ENCODE measurements at regions not wholly inside any gene's neighbourhood (a gene's known extent, or its start where the extent isn't known, plus 50 kb on each side); places are given as distances from the start of the nearest gene placed in this dataset.
"Not testable (repeated sequence)": the region's sequence is repeated elsewhere in the genome, so short reads cannot be mapped to it uniquely, and the experiment has no call there.

DNA sequence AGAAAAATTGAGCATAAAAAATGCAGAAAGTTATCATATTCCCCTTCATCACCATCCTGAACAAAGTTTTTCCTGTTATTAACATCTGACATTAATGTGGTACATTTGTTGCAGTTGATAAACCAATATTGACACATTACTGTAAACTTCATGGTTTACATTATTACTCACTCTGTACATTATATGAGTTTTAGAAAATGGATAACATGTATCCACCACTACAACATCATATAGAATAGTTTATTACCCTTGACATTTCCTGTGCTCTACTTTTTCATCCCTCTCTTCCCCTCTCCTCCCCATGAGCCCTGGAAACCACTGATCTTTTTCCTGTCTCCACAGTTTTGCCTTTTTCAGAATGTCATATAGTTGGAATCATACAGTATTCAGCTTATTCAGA lies 618.6 kb upstream of the TMEFF2 start:
- no peak for DNase-seq

DNA sequence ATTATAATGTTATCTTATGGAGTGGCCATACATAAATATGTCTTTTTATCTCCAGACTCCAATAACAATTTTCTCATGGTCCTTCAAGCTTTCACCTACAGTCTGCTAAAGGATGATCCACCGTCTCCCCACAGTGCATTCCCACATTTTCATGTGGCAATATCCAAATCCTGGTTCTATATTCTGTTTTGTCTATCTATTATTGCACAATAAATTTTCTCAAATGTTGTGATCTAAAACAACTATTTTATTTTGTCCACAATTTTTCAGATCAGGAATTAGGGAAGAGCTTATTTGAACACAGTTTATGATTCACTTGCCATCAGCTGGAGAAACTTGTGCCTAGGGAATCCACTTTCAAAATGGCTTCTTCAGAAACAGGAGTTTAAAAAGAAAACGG lies 614.4 kb upstream of the TMEFF2 start:
- no peak for DNase-seq

DNA sequence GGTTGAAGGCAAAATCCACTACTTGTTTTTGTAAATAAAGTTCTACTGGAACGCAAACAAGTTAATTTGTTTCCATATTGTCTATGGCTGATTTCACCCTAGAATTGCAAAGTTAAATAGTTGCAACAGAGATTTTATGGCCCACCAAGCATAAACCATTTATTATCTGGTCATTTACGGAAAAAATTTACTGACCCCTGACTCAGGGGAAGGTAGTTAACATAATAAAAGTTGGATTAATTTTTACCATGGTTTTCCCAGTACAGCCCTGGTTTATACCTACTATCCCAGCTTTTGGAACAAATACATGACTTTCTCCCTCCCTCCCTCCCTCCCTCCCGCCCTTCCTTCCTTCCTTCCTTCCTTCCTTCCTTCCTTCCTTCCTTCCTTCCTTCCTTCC lies 588.9 kb upstream of the TMEFF2 start:
- no peak for DNase-seq

DNA sequence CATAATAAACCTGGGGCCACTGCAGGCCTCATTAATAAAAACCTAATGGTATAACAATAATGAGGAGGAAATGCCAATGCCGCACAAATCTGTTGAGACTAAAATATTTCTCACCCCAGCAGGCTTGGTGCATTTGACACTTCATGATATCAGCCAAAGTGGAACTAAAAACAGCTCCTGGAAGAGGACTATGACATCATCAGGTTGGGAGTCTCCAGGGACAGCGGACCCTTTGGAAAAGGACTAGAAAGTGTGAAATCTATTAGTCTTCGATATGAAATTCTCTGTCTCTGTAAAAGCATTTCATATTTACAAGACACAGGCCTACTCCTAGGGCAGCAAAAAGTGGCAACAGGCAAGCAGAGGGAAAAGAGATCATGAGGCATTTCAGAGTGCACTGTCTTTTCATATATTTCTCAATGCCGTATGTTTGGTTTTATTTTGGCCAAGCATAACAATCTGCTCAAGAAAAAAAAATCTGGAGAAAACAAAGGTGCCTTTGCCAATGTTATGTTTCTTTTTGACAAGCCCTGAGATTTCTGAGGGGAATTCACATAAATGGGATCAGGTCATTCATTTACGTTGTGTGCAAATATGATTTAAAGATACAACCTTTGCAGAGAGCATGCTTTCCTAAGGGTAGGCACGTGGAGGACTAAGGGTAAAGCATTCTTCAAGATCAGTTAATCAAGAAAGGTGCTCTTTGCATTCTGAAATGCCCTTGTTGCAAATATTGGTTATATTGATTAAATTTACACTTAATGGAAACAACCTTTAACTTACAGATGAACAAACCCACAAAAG lies 580.9 kb upstream of the TMEFF2 start:
- no peak for DNase-seq

DNA sequence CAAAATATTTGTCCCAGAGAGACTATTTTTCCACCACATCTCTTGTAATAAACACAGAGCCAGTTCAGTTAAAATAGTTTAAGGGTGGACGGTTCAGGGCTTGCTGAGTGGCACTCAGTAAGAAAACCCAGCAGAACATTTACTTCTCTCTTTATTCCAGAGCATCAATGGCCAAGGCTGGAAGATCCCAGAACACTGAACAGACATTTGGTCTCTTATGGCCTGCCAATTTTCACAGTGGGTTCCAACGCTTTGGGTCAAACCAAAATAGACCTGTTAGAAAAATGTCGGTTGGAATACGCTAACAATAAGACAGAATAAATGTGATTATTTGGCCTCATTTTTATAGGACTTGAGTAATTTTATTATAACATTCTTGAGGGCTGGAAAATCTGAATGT lies 580.3 kb upstream of the TMEFF2 start:
- no peak for DNase-seq

DNA sequence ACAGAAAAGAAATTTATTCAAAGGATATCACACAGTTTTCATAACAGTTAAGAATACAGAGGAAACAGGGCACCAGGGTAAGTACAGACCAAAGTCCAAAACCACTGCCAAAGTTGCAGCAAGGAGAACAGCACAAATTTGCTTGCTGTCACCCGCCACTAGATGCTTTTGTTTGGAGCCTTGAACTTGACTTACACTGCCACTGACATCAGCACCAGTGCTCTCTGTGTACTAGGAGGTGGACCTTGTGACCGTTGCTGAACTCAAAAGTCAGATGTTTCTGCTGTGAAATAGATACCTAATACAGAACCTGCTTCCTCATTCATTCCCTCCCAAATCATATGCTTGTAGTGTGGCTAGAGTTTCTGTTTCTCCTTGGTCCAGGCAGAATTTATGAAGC lies 578.3 kb upstream of the TMEFF2 start:
- DNase-seq = no peak

DNA sequence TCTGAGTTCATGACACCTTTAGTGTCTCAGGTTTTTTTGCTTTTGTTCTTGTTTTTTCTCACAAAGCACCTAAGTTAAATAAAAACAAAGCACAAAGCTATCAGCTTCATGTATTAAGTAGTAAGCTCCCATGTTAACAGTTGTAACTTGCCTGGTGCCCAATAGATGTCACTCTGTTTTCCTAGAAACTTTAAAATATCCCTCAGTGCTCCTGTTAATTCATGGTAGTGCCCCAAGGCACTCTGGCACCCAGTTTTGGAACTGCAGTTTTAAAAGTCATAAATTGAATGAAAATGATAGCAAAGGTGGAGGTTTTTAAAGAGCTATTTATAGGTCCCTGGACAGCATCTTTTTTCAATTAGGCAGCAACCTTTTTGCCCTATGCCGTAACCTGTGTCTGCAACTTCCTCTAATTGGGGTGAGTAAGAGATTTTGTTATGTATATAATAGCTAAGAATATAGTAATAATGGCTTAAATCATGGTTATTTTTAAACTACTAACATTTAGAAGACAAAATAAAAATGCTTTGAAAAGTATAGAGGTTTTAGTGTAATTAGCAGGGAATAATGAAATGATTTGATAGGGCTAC lies 555.0 kb upstream of the TMEFF2 start:
- no peak for DNase-seq

DNA sequence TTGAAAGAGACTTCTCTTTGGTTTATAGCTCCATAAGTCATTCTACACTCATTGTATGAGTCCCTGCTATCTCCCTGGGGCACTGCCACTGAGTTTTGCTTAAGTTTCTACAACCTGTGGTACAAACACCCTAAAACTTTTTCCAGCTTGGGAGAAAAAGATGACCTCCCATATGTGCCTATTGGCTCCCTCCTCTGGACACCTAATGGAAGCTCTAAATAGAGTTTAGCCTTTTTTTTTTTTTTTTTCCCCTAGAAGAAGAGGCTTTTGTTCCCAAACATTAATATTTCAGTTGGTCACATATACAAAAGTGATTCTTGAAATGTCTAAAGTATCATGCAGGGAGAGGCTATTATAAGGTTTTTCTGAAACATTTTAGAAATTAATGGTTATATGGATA lies 547.2 kb upstream of the TMEFF2 start:
- no peak for DNase-seq

DNA sequence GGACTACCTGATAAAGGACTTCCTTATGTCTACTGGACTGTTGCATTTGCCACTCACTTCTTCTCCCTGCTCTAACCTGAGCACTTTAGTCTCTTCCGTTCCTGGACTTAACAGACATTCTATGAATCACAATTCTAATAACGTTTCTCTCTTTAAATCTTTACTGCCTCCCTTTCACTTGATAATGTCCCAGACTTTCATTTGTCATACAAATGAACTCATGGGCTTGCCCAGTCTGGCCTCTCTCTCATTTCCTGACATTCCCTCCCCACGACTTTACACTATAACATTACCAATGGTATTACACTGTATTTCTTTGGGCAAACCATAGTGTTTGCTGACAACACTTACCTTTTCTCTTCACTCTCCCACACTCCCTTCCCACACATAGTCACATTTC lies 540.7 kb upstream of the TMEFF2 start:
- no peak for DNase-seq

DNA sequence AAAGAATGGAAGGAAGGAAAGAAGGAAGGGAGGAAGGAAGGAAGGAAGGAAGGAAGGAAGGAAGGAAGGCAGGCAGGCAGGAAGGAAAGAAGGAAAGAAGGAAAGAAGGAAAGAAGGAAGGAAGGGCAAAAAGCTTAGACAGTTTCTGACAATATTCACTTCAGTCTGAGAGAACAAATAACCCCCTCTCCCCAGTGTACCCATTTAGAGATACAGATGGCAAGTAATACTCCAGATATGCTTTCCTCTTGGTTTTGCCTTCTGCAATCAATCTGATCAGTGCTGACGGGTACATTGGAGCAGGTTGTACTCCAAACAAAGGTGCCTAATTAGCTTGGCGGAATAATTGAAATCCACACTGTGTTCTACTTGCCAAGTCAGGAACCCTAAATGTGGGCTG lies 534.6 kb upstream of the TMEFF2 start:
- no peak for DNase-seq

DNA sequence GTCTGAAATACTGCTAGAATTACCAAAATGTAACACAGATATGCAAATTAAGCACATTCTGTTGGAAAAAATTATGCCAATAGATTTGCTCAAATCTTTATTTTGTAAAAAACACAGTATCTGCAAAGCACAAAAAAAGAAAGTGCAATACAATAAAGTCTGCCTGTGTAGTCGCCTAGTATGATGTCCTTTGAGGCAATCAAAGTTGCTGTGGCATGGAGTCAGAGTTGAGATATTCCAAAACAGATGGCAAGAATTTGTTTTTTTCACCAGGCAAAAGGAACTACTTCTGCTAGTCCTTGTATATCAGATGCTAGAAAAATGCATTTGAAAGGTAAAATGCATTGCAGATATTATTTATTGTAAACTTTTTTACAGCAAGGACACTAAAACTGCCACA lies 531.3 kb upstream of the TMEFF2 start:
- DNase-seq = no peak

DNA sequence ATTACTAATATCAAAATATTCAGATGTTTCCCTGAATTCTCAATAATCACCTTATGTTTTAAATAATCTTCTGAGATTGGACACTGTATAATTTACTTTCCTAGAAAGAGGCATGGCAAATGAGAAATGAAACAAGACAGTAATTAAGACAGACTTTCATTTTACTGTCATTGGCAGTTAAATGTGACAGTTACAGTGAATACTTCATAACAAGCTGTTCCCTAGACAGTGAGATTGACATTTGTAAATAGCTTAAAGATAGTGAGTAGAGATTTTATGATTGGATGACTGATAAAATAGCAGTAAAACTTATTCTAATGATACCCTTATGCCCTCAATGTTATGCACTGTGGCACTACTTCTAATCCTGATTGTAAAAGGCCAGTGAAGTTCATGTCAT lies 524.9 kb upstream of the TMEFF2 start:
- no peak for DNase-seq

DNA sequence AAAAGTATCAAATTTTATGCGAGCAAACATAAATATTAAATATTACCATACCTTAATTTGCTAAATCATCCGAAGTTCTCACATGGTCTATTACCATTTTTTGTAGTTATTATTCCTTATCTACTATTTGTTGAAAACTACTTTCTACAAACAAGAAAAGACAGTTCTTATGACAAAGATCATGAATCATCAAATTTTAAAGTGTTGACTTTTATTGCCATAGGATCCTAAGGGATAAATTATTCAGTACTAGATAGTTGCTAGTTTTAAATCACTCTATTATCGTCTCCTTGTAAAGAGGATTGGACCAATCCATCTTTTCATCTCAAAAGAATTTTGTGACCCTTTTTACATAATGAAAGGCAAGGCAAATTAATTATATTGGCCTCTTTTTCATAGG lies 523.6 kb upstream of the TMEFF2 start:
- no peak for DNase-seq

DNA sequence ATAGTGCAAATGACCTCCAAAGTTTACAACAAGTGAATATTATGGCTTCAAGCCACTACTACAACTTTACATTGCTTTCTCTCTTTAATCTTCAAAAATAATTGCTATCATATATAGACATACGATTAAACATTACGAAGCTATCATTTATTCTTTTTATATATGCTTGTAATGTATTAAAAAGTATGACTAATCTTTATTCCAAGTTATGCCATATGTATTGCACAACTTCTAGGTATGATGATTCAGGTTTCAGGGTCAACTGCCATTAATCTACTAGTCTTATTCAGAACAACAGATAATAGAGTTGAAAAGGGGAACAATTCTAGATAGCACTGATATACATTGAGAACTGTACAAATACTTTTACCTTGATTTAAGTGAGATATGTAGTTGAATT lies 506.2 kb upstream of the TMEFF2 start:
- DNase-seq = no peak

DNA sequence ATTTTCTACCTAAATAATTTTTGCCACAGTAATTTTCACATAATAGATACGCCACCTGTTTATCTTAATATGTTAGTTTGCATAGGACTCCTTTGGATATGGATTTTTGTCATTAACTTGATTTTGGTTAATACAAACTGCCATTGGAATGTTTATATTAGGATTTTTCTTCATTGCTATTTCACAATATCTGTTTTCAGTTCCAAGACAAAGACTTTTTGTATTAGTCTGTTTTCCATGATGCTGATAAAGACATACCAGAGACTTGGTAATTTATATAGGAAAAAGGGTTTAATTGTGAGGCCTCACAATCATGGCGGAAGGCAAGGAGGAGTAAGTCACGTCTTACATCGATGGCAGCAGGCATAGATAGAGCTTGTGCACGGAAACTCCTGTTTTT lies 503.1 kb upstream of the TMEFF2 start:
- DNase-seq = no peak

DNA sequence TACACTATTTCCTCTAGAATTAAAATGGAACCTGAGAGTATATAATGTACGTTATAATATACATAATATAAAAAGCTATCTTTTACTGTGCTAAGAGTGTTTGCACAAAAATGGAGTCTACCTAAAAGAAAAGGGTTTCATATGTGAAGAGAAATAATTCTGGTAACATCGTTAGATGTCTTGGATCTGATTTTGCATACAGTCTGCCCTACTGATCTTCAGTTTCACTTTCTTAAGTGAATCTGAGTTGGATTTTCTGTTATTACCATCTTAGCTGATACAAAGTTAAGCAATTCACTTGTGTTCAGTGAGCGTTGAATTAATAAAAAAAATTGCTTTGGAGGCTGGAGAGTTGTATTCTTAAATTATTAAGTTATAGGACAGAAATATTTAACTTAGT lies 502.1 kb upstream of the TMEFF2 start:
- no peak for DNase-seq

DNA sequence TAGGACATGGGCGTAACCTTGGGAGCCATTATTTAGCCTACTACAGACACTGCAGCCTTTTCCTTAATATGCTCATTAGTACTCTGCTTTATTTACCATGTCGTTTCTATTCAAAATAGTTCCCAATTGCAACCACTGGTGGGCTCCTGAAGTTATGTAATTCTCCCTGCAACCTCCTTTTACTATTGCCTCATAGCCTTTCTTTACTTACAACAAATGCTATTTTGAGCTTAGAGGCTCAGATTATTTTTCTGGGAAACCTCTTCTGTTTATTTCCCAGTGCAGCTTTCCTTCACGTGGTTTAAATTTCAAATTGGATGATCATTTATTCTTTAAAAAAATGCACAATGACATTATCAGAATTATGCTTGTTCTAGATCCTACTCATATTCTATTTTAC lies 492.3 kb upstream of the TMEFF2 start:
- DNase-seq = no peak

DNA sequence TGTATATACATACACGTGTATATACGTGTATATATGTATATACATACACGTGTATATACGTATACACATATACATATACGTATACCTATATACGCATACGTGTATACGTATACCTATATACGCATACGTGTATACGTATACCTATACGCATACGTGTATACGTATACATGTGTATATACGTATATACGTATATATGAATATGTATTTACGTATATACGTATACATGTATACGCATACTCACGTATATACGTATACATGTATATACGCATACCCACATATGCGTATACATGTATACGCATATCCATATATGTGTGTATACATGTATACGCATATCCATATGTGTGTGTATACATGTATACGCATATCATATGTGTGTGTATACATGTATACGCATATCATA lies 487.8 kb upstream of the TMEFF2 start:
- DNase-seq = not testable (repeated sequence)

DNA sequence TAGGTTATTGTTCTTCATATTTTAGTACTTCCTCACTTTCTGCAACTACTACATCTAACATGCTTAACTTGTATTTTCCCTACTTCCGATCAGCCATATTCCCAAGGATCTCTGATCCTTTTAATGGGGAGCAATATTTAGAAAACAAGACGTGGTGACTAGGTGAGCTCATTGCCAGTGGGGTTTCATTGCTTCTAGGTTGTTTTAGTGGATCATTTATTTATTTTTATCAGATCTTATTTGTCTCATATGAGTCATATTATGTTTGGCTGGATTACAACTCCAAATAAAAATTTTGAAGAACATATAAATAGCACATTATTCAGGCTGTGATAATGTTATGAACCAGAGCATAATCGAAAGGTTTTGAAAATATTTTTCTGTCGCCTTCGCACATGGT lies 480.9 kb upstream of the TMEFF2 start:
- DNase-seq = no peak

DNA sequence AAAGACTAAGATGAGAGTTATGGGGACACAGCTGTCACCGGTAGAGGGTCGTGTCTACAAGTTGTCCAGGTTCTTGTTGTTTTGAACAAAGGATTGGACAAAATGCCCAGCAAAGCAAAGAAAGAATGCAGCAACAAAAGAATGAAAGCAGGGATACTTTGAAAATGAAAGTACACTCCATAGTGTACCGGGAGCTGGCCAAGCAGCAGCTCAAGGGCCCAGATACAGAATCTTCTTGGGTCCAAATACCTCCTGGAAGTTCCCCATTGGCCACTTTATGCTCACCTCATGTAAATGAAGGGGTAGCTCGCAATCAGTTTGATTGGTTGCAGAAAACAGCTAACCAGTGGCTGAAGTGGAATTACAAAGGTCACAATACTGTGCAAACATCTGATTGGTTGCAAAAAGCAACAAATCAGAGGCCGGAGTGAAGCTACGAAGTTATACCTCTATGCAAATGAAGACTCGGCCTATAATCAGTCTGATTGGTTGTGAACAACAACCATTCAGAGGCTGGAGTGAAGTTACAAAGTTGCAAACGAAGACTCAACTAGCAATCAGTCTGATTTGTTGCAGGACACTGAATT lies 474.9 kb upstream of the TMEFF2 start:
- DNase-seq = no peak

DNA sequence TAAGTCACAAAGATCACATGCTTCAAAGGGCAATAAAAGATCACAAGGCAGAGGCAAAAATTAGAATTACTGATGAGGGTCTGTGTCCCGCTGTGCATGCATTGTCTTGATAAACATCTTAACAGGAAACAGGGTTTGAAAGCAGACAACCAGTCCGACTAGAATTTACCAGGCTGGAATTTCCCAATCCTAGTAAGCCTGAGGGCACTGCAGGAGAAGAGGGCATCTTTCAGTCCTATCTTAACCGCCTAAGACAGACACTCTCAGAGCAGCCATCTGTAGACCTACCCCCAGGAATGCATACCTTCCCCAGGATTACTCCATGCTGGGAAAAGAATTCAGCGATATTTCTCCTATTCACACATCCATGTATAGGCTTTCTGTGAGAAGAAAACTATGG lies 465.8 kb upstream of the TMEFF2 start:
- DNase-seq = not testable (repeated sequence)

DNA sequence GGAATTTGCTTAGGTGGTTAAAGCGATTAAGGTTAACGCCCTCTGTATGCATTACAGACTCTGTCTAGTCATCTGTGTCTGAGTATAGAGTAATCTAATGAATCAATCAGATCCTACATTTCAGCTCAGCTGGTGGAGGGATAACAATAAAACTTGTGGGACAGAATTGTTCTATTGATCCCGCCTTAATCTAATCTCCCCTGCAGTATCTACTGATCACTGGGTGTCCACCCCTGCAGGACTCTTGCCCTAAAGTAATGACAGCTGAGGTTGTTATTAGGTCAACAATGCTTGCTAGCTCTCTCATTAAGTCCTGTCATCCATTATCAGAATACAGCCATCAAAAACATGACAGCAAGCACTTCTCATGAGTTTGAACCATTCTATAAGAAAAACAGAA lies 462.6 kb upstream of the TMEFF2 start:
- DNase-seq = no peak

DNA sequence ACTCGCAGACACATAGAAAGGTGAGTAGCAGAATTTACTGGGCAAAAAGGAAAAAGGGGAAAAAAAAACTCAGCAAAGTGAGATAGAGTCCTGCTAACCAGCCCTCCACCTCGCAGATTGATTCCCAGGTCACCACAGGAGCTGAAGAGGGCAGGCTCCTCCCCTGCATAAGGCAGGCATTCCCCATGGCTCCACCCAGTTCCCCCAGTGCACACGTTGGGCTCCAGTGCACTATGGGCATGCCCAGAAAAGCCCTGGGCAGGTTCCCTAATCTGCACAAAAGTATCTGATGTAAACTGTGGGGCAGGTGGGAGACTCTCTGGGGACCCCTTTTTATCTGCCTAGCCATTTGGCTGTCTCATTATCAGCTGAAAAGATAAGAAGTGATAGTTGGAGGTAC lies 461.2 kb upstream of the TMEFF2 start:
- DNase-seq = no peak

DNA sequence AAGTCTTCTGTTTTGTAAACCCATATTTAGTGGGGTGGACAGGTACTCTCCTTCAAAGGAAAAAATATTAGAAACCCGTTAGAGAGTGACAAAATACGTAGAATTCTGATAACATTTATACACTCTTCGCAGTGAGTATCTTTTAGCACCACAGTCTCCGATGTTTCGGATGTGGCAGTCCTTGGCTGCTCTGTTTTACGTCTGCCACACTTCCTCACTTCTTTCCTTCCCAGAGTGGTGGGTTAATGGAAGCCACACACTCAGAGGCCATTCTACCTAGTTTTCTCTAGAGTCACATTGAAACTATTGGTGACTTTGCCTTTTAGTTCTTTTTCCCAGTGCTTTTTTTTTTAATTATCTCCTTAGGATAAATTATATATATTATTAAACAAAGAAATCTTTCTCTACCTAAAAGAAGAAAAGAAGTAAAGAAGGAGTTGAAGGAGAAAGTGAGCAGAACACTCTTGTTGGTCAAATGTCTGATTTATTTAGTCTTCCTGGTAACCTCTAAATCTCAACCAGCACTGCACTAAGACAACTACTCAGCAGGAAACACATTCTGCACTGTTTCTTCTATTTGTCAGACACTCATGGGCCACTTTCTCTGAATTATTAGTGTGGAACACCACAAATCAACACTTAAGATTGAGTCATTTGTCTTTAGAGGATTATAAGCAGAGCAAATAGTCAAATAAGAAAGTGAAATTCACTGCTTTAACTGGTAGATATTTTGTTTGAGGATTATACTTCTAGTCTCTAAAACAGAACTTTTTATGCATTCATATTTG lies 451.3 kb upstream of the TMEFF2 start:
- no peak for DNase-seq

Measured in activated naive CD4-positive, alpha-beta T cell treated with Interleukin-2 at 50 U/mL for 16 hours (primary cell).